GM18505 (cell line): ENCODE measurements at regions not wholly inside any gene's neighbourhood (a gene's known extent, or its start where the extent isn't known, plus 50 kb on each side); places are given as distances from the start of the nearest gene placed in this dataset.

Experiments
- ATAC-seq: cut with Tn5 transposase; IDR thresholded peaks from one replicate; pipeline ENCODE4 v1.9.1; 2021; ENCODE audit not compliant: unreplicated experiment
- POLR2A ChIP-seq: IDR thresholded peaks from 4 replicates; pipeline ENCODE4 v1.6.1; 2011; ENCODE audit warnings: borderline replicate concordance; ENCODE audit not compliant: insufficient read depth, insufficient read length; ENCODE audit errors: extremely low read depth

DNA sequence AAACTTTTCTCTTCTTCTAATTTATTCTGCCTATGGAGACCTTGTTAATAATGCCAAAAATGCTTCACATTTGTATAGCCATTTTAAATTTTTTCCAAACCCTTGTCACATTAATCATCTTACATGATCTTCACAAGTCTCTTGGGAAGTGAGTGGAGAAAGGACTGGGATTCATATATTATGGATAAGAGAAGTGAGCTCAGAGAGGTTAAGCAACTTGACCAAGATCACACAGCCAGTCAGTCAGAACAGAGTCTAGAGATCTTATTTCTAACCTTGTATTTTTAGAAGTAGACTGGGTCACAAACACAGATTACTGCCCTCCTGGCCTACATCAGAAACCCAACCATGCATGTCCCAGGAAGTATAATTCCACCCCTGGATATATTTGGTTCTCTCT lies 218.0 kb upstream of the ADRA1B start:
- ATAC-seq = no peak

DNA sequence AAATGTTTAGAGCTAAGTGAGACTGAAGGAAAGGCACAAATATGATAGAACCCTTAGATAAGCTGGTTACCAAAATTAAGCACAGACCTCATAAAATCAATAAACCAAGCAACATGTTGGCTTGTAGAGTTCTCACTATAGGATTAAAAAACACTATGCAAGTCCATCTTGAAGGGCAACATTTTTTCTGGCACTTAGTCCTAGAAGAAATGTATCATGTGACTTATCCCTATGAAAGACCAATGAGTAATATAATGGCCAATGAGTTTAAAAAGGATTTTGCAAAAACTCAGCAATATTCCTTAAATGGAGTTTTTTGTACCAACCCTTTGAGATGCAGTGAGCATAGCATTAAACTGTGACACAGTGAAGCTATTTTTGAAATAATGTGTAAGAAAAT lies 216.3 kb upstream of the ADRA1B start:
- TF ChIP-seq POLR2A = no peak
- ATAC-seq = no peak

More for the DNA sequence above, 218.0 kb upstream of the ADRA1B start:
- TF ChIP-seq POLR2A = no peak

DNA sequence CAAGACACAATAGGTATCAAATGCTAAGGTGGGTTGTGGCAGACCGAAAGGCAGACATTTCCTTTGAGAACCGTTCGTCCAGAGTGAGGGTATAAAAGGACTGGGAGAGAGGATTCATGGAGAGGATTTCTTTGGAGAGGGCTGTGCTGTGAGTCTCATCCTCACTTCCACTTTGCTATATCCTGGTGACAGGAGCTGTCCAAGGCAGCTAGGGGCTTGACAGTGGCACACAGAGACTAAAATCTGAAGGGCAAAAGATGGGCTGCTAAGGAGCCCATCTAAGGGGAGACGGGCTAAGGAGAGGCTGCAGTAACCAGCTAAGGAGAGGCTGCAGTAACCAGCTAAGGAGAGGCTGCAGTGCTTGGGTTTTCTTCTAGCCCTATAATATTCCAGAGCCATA lies 214.0 kb upstream of the ADRA1B start:
- TF ChIP-seq POLR2A = no peak
- no peak for ATAC-seq

DNA sequence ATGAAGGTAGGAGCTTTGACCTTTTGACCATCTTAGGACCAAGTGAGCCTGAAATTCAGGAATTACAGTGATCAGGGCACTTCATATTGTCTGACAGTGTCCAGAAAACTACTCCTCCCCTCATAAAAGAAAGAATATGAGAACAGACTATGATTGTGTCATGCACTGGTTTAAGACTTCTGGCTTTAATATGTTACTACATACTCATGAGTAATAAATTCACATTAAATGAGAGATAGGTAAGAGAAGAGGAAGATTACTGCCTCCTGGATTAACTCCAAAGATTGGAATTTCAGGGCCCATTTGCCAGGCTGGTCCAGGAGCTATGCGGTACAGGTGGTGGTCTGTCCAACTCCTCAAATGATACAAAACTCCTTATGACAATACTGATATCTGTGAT lies 213.5 kb upstream of the ADRA1B start:
- no peak for ATAC-seq

DNA sequence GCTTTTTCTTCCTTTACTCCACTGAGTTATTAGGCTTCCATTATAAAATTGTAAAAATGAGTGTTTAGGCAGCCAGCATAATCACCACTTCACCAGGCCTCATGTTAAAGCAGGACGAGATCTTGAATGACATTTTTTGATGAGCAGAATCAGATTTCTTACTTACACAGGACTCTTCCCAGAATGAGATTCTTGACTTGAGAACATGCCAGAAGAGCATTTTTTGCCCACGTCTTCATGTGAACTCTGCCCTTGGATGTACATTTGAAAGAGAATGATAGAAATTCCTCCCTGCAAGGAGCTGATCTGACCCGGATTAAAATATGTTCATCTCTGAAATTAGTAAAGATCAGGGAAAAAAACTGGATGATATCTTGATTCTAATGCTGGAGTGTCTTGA lies 212.1 kb upstream of the ADRA1B start:
- TF ChIP-seq POLR2A = no peak
- no peak for ATAC-seq

More for the DNA sequence above, 213.5 kb upstream of the ADRA1B start:
- no peak for TF ChIP-seq POLR2A

DNA sequence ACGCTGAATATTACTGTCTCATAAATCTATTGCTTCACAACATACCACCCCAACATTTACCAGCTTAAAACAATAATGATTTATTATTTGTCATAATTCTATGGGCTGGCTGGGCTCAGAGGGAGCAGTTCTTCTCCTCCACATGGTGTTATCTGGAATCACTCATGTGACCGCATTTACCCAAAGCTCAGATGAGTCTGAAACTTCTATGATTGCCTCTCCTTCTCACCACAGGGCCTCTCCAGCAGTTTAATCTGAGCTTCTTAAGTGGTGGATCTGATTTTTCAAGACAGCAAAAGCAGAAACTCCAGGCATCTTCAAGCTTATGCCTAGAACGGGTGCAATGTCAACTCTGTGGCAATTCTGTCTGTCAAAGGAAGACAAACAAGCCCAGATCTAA lies 210.3 kb upstream of the ADRA1B start:
- TF ChIP-seq POLR2A = no peak
- no peak for ATAC-seq

DNA sequence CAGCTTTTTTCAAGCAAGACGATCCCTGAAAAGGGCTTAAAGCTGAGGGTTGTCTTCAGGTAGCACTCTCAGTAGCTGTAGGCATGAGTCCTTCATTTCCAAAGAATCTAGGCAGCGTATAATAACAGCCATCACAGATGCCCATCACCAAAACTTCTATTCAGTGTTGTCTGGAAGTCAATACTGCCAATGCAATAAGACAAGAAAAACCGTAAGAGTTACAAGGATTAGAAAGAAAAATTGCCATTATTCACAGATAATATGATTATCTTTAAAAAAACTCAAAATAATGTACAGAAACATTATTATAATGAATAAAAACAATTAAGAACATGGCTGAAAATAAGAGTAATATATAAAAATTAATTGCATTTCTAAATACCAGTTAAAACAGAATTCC lies 208.2 kb upstream of the ADRA1B start:
- ATAC-seq = no peak
- no peak for TF ChIP-seq POLR2A

DNA sequence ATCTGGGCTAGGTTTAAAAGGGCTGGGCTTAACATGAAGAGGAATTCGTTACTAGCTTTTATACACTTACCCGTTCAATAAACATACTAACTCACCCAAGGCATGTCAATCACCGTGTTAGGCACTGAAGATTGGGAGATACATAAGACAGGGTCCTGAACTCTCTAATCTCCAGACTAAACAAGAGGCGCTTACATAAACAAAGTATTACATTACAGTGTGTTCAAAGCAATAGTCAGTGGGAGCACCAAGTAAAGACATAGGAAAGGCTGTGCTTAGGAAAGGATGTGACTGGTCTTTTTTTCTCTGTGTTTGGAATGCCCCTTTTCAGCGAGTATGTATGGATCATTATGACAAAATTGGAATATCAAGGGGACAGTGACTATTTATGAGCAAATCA lies 203.6 kb upstream of the ADRA1B start:
- TF ChIP-seq POLR2A = no peak
- ATAC-seq = no peak

DNA sequence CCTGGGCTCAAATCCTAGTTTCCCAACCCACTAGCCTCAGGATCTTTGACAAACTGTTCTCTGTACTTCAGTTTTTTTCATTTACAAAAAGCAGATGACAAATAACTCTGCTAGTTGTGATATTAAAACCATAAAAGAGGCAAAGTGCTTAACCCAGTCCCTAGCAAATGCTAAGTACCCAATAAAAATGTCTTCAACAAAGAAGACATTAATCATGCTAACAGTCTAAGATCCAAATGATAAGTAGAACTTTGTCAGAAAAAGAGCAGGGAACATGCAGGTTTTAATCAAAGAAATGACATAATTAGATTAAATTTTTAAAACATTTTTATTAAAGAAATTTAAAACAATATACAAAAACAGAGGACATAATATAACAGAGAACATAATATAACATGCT lies 203.0 kb upstream of the ADRA1B start:
- no peak for TF ChIP-seq POLR2A
- no peak for ATAC-seq

DNA sequence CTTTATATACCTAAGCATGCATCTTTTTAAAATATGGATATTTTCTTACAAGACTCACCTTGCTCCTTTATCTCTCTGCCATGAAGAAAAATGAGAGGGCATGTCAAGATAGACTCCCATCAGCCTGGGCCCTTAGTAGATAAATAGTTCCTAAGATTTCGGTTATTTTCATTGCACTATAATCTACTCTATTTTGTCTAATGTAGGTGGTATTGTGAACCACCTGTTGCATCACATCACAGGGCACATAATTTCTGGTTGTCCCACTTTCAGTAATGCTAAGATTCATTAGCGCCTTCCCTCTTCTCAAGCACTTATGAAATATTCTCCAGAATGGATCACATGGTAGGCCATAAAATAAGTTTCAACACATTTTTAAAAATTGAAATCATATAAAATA lies 202.5 kb upstream of the ADRA1B start:
- ATAC-seq = no peak
- no peak for TF ChIP-seq POLR2A

DNA sequence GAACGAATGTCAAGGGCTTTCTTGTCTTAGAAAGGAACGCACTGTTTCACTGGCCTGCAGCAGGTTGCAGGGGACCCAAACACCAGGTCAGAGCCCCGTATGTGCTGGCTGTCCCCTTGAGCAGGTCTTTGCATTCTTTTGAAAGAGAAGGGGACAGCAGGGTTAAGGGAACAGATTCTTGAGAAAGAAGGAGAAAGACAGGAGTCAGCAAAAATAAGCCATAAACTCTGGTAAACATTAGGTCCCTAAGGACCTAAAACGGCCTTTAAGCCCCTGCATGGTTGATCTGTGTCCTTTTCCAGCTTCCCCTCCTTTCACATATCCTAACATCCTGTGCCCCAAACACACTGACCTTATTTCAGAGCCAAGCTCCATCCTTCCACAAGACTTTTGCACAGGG lies 190.8 kb upstream of the ADRA1B start:
- ATAC-seq = no peak
- TF ChIP-seq POLR2A = no peak

DNA sequence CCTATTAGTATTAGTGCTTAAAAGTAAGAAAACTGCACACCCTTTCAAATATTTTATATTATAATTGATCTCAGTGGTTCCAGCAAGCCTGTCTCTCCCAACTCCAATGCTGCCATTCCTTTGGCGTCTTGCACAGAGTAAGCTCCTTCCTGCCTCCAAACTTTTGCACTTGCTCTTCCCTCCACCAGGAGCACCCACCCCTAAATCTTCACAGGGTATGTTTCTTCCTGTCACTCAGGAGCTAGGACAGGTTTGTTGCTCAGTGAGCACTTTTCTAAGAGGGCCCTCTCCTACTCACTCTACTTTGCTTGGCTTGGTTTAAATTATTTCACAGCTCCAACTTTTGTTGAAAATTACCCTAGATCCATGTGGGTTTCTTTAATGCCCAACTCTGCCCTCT lies 189.1 kb upstream of the ADRA1B start:
- no peak for ATAC-seq
- TF ChIP-seq POLR2A = no peak

DNA sequence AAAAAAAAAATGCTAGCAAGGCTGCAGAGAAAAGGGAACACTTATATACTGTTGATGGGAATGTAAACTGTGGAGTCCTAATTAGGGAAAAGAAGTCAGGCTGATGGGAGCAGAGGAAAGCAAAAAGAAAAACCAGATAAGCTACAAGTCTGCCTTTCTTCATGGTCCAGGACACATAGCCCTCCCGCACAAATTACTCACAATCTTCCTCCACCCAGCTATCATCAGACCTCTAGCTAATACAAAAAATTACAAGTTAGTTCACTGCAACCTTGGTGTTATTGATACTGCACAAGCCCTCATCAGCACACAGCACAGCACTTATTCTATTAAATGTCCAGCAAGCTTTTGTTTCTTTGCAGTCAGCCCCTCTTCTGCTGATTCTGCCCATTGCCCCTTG lies 186.0 kb upstream of the ADRA1B start:
- TF ChIP-seq POLR2A = no peak
- no peak for ATAC-seq

DNA sequence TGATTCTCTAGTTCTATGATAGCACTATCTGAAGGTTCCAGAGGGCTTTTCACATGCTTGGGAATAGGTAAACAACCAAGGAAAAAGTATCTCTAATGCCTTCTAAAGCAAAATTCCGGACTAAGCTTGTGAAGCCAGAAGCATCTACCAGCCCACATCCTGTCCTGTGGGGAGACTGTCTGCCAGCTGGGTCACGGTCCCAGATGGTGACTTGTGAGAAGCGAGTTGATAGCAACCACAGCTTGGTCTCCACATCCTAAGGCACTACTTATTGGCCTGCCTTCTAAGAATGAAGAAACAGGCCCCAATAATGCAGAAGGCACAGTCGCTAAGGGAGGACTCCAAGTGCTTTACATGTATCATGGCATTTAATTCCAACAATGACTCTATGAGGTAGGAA lies 184.1 kb upstream of the ADRA1B start:
- no peak for ATAC-seq
- TF ChIP-seq POLR2A = no peak

DNA sequence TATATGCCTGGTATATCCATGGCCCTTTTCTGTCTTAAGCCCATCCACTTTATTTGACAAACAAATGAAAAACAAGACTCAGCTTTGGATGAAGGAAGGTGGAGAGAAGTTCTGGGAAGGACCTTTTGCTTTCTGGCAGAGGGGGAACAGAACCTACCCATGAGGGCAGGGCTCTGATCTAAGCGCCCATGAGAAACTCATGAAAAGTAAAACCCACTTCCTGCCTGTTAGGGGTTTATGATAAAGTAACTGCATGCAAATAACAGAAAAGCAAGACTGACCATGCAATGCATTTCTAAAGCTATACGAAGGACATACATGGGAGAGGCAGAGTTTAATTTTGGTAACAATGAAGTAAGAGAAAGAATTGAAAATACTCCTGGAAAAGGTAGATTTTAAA lies 181.9 kb upstream of the ADRA1B start:
- TF ChIP-seq POLR2A = no peak
- ATAC-seq = no peak
